NCI-H2171 treated with DMSO at 0.1 percent for 48 hours (cell line): ENCODE measurements at regions not wholly inside any gene's neighbourhood (a gene's known extent, or its start where the extent isn't known, plus 50 kb on each side); places are given as distances from the start of the nearest gene placed in this dataset.

Experiments
- DNase-seq: peaks from one replicate; lab custom pipeline; 2025; lab: John Stamatoyannopoulos, UW

- DNase-seq, result peak; percentile 60
Measured at GRCh38 chr10:91690996-91691676, 58.3 kb upstream of the PPP1R3C start.

GRCh38 chr10:91690412-91690811 lies 57.5 kb upstream of the PPP1R3C start:
- DNase-seq, result no peak

DNA sequence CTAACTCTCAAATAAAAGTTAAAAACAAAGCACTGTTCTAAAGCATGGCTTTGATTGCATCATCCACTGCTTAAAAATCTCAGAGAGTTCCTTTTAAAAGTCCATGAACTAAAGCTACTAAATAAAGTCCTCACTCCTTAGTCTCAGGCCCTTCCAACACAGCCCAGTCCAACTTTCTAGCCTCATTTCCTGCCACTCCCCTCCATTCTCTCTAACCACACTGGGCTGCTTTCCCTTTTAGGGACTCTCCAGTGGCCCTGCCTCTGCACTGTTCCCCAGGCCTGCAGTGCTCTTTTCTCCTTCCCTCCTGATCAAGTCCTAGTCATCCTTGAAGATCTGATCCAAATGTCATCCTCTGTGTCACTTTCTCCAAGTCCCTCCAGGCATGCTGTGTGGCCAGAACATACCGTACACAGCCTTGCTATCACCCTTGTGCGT lies 56.9 kb upstream of the PPP1R3C start:
- no peak for DNase-seq

DNA sequence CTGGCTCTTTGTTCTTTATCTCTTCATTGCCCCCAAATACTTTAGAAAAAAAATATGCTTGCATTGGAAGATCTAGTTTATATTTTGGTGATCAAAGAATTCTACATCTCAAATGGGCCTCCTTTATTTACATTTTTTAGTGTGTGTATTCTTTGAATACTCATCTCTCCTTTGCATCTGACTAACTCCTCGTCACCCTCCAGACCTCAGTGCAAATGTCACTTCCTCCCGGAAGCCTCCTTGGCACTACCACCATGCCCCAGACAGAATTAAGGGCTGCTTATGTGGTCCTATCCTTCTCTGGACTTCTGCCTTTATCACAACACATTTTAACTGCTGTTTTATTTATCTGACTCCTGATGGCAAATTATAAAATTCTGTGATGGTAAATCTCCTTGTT lies 52.0 kb upstream of the PPP1R3C start:
- DNase-seq, result no peak

GRCh38 chr10:91683975-91684374 lies 51.1 kb upstream of the PPP1R3C start:
- no peak for DNase-seq

GRCh38 chr10:91682912-91683311 lies 50.0 kb upstream of the PPP1R3C start:
- DNase-seq, result no peak
